ENCODE measurements at regions not wholly inside any gene's neighbourhood (a gene's known extent, or its start where the extent isn't known, plus 50 kb on each side); places are given as distances from the start of the nearest gene placed in this dataset.
"Not testable (repeated sequence)": the region's sequence is repeated elsewhere in the genome, so short reads cannot be mapped to it uniquely, and the experiment has no call there.

DNA sequence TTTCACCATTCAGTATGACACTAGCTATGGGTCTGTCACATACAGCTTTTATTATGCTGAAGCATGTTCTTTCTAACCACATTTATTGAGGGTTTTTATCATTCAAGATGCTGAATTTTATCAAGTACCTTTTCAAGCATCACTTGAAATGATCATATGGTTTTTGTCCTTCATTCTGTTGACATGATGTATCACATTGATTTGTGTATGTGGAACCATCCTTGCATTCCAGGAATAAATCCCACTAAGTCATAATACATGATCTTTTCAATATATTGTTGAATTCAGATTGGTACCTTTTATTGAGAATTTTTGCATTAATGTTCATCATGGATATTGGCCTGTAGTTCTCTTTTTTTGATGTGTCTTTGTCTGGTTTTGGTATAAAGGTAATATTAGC, 317.4 kb downstream of the NNT start:
- DNase-seq: no peak

DNA sequence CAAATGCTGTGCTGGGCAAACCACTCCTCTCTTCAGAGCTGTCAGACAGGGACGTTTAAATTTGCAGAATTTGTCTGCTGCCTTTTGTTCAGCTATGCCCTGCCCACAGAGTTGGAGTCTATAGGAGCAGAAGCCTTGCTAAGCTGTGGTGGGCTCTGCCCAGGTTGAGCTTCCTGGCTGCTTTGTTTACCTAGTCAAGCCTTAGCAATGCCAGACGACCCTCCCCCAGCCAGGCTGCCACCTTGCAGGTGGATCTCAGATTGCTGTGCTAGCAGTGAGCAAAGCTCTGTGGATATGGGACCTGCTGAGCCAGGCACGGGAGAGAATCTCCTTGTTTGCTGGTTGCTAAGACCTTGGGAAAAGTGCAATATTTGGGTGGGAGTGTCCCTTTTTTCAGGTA, 314.9 kb downstream of the NNT start:
- DNase-seq: no peak

DNA sequence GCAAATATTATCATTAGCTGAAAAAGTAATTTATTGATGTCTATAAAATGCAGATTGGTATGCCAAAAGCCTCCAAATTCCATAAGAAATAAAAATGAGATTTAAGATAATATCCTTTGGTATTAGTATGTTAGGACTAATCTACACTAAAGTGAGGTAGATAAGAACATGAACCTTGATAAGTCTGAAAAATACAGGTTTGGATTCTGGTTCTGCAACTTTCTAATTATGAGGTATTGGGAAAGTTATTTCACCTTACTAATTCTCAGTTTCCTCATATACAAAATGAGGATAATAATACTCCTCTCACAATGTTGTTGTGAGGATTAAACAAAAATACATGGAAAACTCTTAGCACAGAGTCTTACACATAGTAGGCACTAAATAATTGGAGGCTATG, 300.1 kb downstream of the NNT start:
- DNase-seq: no peak

DNA sequence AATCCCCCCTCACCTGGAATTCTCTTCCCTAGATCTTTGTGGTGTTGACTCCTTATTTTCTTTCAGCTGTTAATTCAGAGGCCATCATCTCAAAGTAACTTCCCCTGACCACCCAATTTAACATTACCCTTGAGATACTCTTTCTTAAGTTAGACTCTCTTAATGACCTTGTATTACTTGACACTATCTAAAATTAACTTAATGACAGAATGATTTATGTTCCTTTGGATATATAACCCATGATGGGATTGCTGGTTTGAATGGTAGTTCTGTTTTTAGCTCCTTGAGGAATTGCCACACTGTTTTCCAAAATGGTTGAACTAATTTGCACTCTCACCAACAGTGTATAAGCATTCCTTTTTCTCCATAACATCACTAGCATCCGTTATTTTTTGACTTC, 298.0 kb downstream of the NNT start:
- no peak for DNase-seq

DNA sequence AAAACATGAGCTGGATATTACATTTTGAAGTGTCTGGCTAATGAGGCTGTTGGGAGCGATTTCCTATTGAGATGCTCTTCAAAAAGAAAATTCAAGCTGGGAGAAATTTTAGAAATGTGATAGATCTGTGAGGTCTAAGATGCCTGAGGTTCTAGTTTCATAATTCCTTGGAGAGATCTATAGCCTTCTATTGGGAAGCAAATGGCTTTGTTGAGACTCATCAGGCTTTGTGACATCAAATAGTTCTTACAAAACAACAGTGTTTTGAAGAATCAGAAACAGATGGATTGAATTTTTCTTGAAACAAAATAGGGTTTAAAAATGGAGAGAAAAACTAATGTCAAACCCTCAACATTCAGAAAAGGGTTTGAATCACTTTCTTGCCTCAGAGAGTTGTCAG, 292.9 kb downstream of the NNT start:
- DNase-seq: no peak

DNA sequence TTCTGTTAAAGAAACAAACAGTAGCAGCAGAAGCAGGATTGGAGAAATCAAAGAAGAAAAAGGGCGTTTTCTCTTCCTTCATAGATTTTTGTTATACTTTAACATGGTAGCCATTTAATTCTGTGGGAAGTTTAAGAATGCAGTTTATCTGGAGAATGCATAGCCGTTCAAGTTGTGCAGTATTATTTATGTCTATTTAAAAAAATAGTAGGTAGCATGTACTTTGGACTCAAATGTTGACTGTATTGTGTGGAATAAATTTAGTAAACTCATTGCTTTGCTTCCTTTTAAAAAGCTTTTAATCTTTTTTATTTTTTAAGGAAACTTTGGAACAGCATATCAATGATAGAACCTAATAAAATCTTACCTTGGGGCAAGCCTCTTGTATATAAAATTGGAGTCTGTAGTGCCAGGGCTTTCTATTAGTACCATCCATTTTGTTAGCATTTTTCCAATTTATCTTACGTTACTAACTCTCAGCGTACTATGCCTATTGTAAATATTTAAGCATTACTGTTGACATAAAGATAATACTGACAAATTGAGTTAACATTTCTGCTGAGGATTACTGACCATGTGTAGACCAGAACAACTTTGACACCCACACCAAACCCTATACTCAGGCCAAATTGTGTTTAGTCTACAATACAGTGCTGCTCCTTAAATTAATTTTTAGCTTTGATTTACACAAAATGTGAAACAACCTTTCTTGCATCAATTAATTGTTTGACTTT, 291.1 kb downstream of the NNT start:
- DNase-seq: no peak

DNA sequence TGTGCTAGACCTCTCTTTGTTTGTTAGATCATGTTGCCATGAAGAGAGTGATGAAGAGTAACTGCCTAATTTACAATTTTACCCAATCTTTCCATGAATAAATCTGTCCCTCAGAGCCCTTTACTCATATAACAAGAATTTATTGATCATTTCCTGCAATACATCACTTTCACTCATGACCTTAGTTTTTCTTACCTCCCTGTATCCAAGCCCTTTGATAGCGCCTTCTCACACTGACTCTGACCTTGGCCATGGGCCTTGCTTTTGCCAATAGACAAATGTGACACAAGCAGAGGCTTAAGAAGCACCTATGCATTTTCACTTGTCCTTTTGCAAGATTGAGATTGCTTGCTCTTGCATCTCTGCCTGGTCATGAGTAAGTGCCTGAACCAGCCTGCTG, 288.1 kb downstream of the NNT start:
- DNase-seq: no peak

DNA sequence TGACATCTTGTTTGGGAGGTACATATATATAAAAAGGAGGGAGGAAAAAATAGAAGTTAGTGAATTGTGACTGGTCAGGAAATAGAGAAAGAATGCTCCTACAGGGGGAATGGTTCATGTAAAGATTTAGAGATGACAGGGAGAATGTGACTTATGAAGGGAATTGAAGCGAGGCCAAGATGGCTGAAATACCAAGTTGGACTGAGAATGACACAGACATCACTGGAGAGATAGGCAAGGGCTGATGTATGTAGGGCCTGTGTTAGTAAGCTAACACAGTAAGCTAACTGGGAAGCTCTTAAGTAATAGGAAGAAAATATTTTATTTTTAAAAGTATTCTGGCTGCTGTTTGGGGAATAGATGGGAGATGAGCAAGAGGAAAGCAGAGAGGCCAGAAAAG, 286.3 kb downstream of the NNT start:
- no peak for DNase-seq

DNA sequence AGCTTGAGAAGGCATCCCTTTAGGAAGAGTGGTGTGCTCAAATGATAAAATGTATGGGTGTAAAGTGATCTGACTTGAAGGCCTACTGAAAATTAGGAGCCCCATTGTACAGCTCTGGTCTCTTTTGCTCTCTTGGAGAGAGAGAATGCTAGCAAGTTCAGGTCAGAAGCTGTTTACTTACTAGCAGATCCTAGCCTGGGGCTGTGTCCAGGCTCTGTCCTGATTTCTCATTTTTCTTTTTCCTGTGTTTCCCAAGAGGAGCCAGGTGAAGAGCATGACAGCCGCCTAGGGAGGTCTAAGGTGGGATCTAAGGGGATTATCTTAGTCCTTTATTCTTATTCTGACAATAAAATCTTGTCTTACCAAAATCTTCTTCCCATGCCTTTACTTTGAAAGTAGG, 272.8 kb downstream of the NNT start:
- no peak for DNase-seq

DNA sequence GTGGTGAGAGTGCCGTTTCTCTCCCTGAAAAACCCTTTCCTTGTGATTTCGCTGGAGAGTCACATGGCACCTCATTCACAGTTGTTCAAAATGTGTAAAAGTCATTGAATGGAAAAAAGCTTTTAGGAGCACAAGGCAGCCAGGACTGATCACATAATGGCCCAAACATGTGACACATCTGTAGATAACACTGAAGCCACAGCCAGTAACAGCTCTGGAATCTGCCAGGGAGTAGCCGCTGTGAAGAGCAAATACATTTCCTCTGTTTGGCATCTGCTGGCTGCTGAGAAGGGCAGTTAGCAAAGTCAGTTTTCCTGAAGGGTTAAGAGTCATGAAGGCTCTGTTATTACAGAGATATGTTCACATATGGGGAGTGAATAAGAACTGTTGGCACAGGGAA, 271.8 kb downstream of the NNT start:
- no peak for DNase-seq

DNA sequence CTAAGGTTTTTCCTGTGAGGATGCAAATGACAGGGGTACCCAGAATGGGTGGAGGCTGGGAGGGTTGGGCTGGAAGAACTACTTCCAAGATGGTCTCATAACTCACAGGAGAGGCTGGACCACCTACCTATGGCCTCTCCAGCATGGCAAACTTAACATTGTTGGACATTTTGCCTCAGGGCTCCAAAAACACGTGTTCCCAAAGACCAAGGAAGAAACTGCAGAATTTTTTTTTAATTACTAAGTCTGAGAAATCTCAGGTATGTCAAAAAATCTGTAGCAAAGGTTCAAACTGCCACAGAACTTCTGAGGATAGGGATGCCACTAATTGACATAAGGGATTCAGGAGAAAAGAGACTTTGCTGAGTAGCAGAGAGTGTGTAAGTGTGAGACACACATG, 270.8 kb downstream of the NNT start:
- no peak for DNase-seq

DNA sequence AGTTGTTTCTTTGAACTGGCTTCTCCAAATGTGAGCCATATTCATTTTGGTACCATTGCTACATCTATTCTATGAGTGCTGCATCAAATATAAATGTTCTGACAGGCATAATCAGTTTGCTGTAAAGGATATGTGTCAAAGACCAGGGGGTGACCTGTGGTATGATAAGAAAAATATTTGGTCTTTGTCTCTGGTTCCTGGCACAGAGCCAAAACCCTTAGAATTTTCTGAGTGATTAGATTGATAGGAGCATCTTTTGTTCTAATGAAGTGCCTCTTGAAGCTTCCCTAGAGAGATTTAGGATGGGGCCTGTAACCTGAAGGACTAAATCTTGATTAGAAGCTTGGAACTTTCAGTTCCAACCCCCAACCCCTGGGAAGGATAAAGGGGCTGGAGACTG, 256.3 kb downstream of the NNT start:
- DNase-seq: no peak

DNA sequence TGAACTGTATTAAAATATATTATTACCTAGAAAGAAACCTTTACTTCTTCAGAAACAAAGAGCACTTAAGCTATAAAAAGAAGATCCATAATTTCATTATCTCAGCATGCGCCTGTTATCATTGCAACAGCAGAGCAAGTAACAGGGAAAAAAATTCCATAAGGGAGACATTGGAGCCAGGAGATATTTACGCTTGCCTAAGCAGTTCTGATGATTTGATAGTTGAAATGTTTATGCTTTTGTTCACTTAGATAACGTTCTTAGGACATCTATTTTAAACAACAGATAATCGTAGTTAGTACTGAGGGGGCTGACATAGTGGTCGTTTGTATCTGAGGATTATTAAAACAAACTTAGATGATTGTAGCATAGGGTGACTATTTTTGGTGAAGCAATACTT, 252.5 kb downstream of the NNT start:
- no peak for DNase-seq

DNA sequence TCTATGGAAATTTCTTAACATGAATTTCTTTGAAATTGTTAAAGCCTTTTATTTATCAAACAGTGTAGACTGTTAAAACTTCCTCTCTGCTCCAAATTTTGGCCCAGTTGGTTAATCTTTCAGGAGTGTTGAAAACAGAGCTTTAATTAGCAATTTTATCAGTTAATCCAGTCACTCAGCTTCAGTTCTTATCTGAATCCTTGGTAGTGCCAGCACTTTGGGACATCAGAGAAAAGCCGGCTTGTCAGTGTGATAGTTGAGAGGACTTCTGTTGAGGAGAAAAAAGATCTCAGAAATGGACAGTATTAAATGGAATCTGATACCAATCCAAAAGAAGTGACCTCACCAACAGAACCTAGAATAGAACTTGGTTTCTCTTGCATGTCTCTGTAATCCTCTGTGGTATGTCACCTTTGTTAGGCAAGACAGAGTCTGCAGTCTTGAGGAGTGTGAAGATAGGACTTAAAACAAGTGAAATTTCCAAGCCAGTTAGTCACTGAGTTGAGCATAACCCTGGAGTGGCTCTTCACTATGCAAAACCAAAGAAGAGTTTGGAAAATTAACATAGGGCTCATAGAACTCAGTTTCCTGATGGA, 251.8 kb downstream of the NNT start:
- no peak for DNase-seq

DNA sequence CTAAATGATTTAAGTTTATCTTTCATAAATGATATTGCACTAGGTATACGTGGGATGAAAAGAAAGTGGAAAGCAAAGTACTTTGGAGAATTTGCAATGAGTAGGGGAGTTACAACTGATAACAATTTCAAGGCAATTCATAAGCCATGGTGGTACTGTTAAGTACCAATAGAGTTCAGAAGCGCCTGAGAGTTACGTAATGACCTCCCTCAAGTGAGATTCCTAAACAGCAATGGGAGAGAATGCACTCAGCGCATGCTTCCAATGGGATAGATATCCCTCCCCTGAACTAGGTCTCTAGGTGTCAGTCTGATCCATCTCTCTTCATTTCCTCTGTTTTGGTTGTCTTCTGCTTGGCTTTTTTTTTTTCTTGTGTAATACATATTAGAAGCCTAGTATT, 249.3 kb downstream of the NNT start:
- no peak for DNase-seq

DNA sequence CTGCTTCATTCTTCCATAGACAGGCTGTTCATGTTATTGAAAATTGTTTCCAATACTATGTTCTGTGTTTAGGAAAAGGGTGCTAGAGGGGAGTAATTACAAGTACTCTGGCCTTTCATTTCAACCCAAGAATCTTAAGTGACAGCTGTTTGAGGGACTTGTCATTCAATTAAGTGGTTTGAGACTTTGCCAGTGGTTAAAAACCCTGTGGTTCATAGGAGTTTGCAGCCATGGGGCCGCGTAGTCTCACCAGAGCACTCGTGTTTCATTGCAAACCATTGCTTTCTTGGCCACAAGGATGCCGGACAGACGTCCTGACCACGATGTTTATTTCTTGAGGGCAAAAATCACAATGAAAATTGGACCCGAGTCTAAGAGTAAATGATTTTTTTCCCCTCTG, 248.8 kb downstream of the NNT start:
- DNase-seq: no peak

DNA sequence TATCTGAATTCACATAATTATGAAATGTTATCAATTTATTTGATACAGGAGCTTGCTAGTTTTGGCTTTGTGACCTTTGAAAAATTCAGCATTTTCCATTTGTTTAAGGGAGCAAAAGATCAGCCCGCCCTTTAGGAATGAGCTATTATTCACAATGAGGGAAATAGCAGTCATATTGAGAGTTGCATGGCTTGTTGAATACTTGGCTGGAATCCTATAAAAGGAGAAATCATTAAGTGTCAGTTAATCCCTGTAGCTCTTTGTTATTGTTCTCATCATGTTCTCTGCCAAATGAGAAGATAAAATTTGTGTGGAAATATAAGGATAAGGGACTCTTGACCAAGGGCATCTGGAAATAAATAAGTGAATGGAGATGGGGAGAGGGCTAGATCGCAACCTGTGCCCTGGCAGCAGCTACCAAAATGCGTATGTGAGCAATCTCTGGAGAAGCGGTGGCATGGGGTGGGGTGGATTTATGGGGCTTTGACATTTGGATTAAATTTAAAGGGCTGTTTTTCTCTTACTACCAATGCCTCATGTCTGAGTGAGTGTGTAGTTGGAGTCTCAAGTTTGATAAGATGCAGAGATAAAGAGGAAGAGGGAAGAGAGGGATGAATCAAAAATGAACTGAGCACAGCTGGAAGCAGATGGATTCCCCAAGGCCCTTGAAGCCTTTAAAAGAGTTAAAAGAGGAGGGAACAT, 237.6 kb downstream of the NNT start:
- no peak for DNase-seq

DNA sequence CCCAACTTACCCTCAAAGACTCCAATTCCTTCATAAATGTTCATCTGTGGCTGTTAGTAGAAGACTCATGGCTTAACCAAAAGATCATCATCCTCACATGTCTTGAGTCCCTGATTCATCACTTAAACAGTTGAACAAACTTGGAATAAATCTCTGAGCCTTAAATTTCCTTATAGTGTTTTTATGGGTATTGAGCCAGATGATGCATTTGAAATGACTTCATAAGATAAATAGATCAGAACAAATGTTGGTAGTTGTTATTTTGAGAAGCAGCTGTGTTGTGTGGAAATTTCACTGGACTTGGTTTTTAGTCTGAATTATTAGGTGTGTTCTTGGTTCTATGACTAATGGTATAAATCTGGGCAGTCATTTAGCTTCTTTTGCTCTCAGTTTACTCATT, 236.2 kb downstream of the NNT start:
- no peak for DNase-seq

DNA sequence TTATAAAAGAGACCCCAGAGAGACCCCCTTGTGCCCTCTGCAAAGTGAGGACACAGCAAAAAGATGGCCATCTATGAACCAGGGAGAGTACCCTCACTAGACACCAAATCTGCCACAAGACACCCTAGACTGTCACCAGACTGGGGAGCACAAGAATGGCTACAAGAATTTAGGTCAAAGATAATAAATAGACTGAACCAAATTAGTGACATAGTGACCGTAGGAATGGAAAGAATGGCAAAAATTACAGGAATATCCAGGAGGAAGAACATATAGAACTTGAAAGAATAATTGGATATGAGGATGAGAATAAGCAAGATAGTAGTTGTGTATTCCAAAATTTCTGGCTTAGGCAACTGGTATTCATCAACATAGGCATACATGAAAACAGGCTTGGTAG, 235.0 kb downstream of the NNT start:
- no peak for DNase-seq

DNA sequence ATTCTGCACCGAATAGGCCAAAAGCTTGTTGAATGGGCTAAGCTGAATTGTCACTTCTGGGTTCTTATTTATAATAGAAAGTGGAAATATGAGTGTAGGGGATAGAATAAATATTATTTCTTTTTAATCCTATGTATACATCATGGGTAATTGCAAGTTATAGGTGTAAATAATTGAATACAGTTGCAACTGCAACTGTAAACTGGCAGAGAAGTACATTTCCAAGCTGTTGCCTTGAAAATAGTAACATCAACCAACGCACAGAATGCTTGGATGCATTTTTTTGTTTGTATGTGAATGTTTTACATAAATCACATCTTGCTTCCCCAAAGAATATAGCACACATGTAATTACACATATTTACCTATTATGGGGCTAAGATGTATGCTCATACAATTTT, 234.1 kb downstream of the NNT start:
- DNase-seq: no peak

DNA sequence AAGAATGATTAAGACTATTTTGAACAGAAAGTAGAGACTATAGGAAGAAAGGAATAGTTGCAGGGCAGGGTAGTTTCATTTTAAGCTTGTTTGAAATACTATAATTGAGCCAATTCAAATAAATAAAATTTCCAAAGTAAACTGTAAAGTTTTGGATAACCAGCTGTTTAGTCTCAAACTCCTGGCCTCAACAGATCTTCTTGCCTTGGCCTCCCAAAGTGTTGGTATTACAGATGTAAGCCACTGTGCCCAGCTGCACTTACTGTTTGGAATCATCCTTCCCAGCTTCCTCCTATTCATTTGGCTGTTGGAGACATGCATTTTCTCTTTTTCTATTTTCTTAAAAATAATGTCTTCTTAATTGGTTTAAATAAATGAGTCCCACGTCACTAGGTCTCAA, 231.0 kb downstream of the NNT start:
- no peak for DNase-seq

DNA sequence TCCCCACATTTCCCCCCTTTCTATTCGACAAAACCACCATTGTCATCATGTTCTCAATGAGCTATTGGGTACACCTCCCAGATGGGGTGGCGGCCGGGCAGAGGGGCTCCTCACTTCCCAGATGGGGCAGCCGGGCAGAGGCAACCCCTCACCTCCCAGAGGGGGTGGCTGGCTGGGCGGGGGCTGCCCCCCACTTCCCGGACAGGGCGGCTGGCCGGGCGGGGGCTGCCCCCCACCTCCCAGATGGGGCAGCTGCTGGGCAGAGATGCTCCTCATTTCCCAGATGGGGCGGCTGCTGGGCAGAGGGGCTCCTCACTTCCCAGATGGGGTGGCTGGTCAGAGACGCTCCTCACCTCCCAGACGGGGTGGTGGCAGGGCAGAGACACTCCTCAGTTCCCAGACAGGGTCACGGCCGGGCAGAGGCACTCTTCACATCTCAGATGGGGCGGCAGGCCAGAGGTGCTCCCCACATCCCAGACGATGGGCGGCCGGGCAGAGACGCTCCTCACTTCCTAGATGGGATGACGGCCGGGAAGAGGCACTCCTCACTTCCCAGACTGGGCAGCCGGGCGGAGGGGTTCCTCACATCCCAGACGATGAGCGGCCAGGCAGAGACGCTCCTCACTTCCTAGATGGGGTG, 221.5 kb downstream of the NNT start:
- DNase-seq: not testable (repeated sequence)

DNA sequence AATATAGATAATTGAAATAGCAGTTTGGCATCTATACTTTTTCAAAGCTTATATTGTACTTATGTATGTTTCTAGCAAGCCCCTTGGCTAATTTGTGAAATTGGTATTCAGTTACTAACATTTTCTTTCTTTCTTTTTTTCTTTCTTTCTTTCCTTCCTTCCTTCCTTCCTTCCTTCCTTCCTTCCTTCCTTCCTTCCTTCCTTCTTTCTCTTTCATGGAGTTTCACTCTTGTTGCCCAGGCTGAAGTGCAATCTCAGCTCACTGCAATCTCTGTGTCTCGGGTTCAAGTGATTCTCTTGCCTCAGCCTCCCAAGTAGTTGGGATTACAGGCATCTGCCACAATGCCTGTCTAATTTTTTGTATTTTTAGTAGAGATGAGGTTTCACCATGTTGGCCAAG, 215.4 kb downstream of the NNT start:
- not testable (repeated sequence) for DNase-seq

DNA sequence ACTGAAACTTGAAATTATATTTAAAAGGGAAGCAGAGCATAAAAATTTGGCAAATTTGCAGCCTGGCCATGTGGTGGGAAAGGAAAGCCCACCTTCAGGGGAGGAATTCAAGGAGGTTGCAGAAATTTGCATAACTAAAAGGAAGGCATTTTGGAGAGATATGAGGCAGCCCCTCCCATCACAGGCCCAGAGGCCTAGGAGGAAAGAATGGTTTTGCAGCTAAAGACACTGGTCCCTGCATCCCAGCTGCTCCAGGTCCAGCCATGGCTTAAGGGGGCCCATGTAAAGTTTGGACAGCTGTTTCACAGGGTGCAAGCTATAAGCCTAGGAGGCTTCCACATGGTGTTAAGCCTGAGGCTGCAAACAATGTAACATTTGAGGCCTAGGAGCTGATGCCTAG, 212.5 kb downstream of the NNT start:
- no peak for DNase-seq

Data from inflammatory macrophage treated with lipopolysaccharide for 1 hour (primary cell).